Mesenchymal stem cell (in vitro differentiated cells and primary cell): ENCODE measurements at regions not wholly inside any gene's neighbourhood (a gene's known extent, or its start where the extent isn't known, plus 50 kb on each side); places are given as distances from the start of the nearest gene placed in this dataset.

Source experiments
- DNase-seq: peaks from one replicate; pipeline ENCODE4 v3.0.0-alpha.2; 2013
- H2AFZ ChIP-seq: one replicate; pipeline ENCODE4 v1.6.1; 2013; ENCODE audit warnings: low read depth, mild to moderate bottlenecking, control low read depth, inconsistent platforms, low read length, moderate library complexity
- H2AK5ac ChIP-seq: 2 replicates; pipeline ENCODE4 v1.6.1; 2013; ENCODE audit warnings: low read length, moderate library complexity, mild to moderate bottlenecking, inconsistent platforms; ENCODE audit not compliant: severe bottlenecking
- H2BK120ac ChIP-seq: one replicate; pipeline ENCODE4 v1.6.1; 2013; ENCODE audit warnings: low read depth, mild to moderate bottlenecking, inconsistent platforms, low read length, moderate library complexity
- H2BK12ac ChIP-seq, 2 experiments: one replicate each; pipeline ENCODE4 v1.6.1; 2013; ENCODE audit warnings: inconsistent platforms in 2 of 2, low read length in 2 of 2, mild to moderate bottlenecking in 2 of 2, moderate library complexity in 2 of 2, control low read depth in 1 of 2
- H2BK15ac ChIP-seq: one replicate; pipeline ENCODE4 v1.6.1; 2013; ENCODE audit warnings: mild to moderate bottlenecking, low read depth, inconsistent platforms; ENCODE audit not compliant: poor library complexity, severe bottlenecking
- H2BK5ac ChIP-seq: 2 replicates; pipeline ENCODE4 v1.6.1; 2013; ENCODE audit warnings: low read depth, mild to moderate bottlenecking, low read length, control low read depth, inconsistent platforms; ENCODE audit not compliant: poor library complexity, severe bottlenecking
- H3K14ac ChIP-seq, 2 experiments: one replicate each; pipeline ENCODE4 v1.6.1; 2013; ENCODE audit warnings: inconsistent platforms in 2 of 2, low read length in 2 of 2, control low read depth in 1 of 2, mild to moderate bottlenecking in 1 of 2, moderate library complexity in 1 of 2
- H3K18ac ChIP-seq, 2 experiments: one replicate each; pipeline ENCODE4 v1.6.1; 2013; ENCODE audit warnings: inconsistent platforms in 2 of 2, low read length in 2 of 2, control low read depth in 1 of 2, low read depth in 1 of 2, mild to moderate bottlenecking in 1 of 2
- H3K23ac ChIP-seq, 2 experiments: one replicate each; pipeline ENCODE4 v1.6.1; 2013; ENCODE audit warnings: inconsistent platforms in 2 of 2, low read length in 2 of 2, mild to moderate bottlenecking in 2 of 2, moderate library complexity in 2 of 2, control low read depth in 1 of 2
- H3K27ac ChIP-seq: 2 replicates; pipeline ENCODE4 v1.5.1; 2013; ENCODE audit warnings: mild to moderate bottlenecking, moderate library complexity, low read length, control low read depth, inconsistent platforms; ENCODE audit not compliant: poor library complexity, severe bottlenecking
- H3K27me3 ChIP-seq, 2 experiments: 2 replicates each; pipeline versions ENCODE4 v1.6.1 to v1.7.0; 2013; ENCODE audit warnings: low read length in 2 of 2, mild to moderate bottlenecking in 2 of 2, moderate library complexity in 2 of 2, control low read depth in 1 of 2, inconsistent platforms in 1 of 2; ENCODE audit not compliant: control insufficient read depth in 1 of 2, insufficient read depth in 1 of 2
- H3K36me3 ChIP-seq, 2 experiments: 2 replicates each; pipeline versions ENCODE4 v1.6.1 to v1.7.0; 2013; ENCODE audit warnings: low read length in 2 of 2, control low read depth in 1 of 2, inconsistent platforms in 1 of 2, low read depth in 1 of 2, mild to moderate bottlenecking in 1 of 2; ENCODE audit not compliant: insufficient read depth in 2 of 2, control insufficient read depth in 1 of 2
- H3K4ac ChIP-seq, 2 experiments: one replicate each; pipeline ENCODE4 v1.6.1; 2013; ENCODE audit warnings: inconsistent platforms in 2 of 2, low read length in 2 of 2, mild to moderate bottlenecking in 2 of 2, moderate library complexity in 2 of 2, control low read depth in 1 of 2, low read depth in 1 of 2
- H3K4me1 ChIP-seq: 2 replicates; pipeline ENCODE4 v1.6.1; 2013; ENCODE audit warnings: low read depth, low read length, control low read depth; ENCODE audit not compliant: control insufficient read depth, insufficient read depth
- H3K4me2 ChIP-seq: 2 replicates; pipeline ENCODE4 v1.6.1; 2013; ENCODE audit warnings: low read length, mild to moderate bottlenecking, inconsistent platforms; ENCODE audit not compliant: poor library complexity, severe bottlenecking
- H3K4me3 ChIP-seq, 2 experiments: 2 replicates each; pipeline versions ENCODE4 v1.5.1 to v1.7.0; 2013; ENCODE audit warnings: low read length in 2 of 2, mild to moderate bottlenecking in 2 of 2, control low read depth in 1 of 2, low read depth in 1 of 2; ENCODE audit not compliant: insufficient read depth in 1 of 2
- H3K79me1 ChIP-seq: replicated peaks from 2 replicates; pipeline ENCODE4 v1.6.1; 2013; ENCODE audit warnings: mild to moderate bottlenecking, control low read depth, low read length, inconsistent platforms; ENCODE audit not compliant: poor library complexity, severe bottlenecking
- H3K9ac ChIP-seq: 2 replicates; pipeline ENCODE4 v1.7.0; 2013; ENCODE audit warnings: mild to moderate bottlenecking, low read length, moderate library complexity
- H3K9me3 ChIP-seq: 2 replicates; pipeline ENCODE4 v1.7.0; 2013; ENCODE audit warnings: mild to moderate bottlenecking, low read length; ENCODE audit not compliant: control insufficient read depth
- H4K8ac ChIP-seq: one replicate; pipeline ENCODE4 v1.6.1; 2013; ENCODE audit warnings: inconsistent platforms, mild to moderate bottlenecking, low read length, moderate library complexity
- H4K91ac ChIP-seq: one replicate; pipeline ENCODE4 v1.6.1; 2013; ENCODE audit warnings: mild to moderate bottlenecking, low read length, inconsistent platforms
- WGBS: methylation state at CpG from one replicate; pipeline ENCODE4 v1.1.7; 2013; ENCODE audit warnings: mixed read lengths; 5-methylcytosine and 5-hydroxymethylcytosine counted together

GRCh38 chrX:124829930-124830329 is 483.6 kb downstream of the SH2D1A start:
- H3K9me3 ChIP-seq, result no peaks in the 10 kb centered on the region
- H2BK15ac ChIP-seq, result no peak overlapping the region
- no peak overlapping the region for H3K27ac ChIP-seq
- no peaks in the 10 kb centered on the region for H3K36me3 ChIP-seq
- H3K27me3 ChIP-seq, result no peaks in the 10 kb centered on the region
- H3K4ac ChIP-seq, result no peak overlapping the region
- no peak overlapping the region for H3K4me2 ChIP-seq
- no peak overlapping the region for H2BK5ac ChIP-seq
- no peak for DNase-seq
- H3K4me1 ChIP-seq, result no peaks in the 10 kb centered on the region
- H2AK5ac ChIP-seq, result no peak overlapping the region
- H3K14ac ChIP-seq, result no peak overlapping the region
- no peak overlapping the region for H3K23ac ChIP-seq
- H3K18ac ChIP-seq, result no peak overlapping the region
- H3K9ac ChIP-seq, result no peak overlapping the region
- H2AFZ ChIP-seq, result no peak overlapping the region
- H2BK120ac ChIP-seq, result no peak overlapping the region
- no peak overlapping the region for H2BK12ac ChIP-seq
- no peak overlapping the region for H3K4me3 ChIP-seq
- no peak overlapping the region for H4K91ac ChIP-seq
- H4K8ac ChIP-seq, result no peak overlapping the region
- WGBS, result 79% methylated on average over 5 of the region's 5 CpGs
- no peaks in the 10 kb centered on the region for H3K79me1 ChIP-seq

- Histone ChIP-seq H2BK12ac (no peak overlapping the region), H3K23ac (no peak overlapping the region), H3K79me1 (no peaks in the 10 kb centered on the region), H2AK5ac (no peak overlapping the region), H4K8ac (no peak overlapping the region), H2BK5ac (no peak overlapping the region), H3K9me3 (no peaks in the 10 kb centered on the region), H2BK120ac (no peak overlapping the region), H3K4me3 (no peak overlapping the region), H3K27ac (no peak overlapping the region), H3K36me3 (no peaks in the 10 kb centered on the region), H3K4ac (no peak overlapping the region), H2BK15ac (no peak overlapping the region), H3K4me2 (no peak overlapping the region), H3K4me1 (no peaks in the 10 kb centered on the region), H3K14ac (no peak overlapping the region), H2AFZ (no peak overlapping the region), H3K27me3 (no peaks in the 10 kb centered on the region), H4K91ac (no peak overlapping the region), H3K9ac (no peak overlapping the region), H3K18ac (no peak overlapping the region)
- WGBS, result 86% methylated on average over 1 of the region's 3 CpGs
- DNase-seq, result no peak
Observed at GRCh38 chrX:124836786-124837185, 482.9 kb upstream of the TEX13C start.

GRCh38 chrX:124842205-124842604 is 477.5 kb upstream of the TEX13C start:
- H3K4ac ChIP-seq, result no peak overlapping the region
- H3K79me1 ChIP-seq, result no peaks in the 10 kb centered on the region
- H2BK12ac ChIP-seq, result no peak overlapping the region
- no peaks in the 10 kb centered on the region for H3K36me3 ChIP-seq
- H3K23ac ChIP-seq, result no peak overlapping the region
- H2BK120ac ChIP-seq, result no peak overlapping the region
- no peak overlapping the region for H3K4me3 ChIP-seq
- H3K27me3 ChIP-seq, result no peaks in the 10 kb centered on the region
- no peak overlapping the region for H2BK5ac ChIP-seq
- H2AK5ac ChIP-seq, result no peak overlapping the region
- H4K91ac ChIP-seq, result no peak overlapping the region
- H2AFZ ChIP-seq, result no peak overlapping the region
- H4K8ac ChIP-seq, result no peak overlapping the region
- no peak overlapping the region for H3K27ac ChIP-seq
- H3K18ac ChIP-seq, result no peak overlapping the region
- no peak for DNase-seq
- no peak overlapping the region for H3K4me2 ChIP-seq
- H3K14ac ChIP-seq, result no peak overlapping the region
- no peaks in the 10 kb centered on the region for H3K4me1 ChIP-seq
- H2BK15ac ChIP-seq, result no peak overlapping the region
- H3K9ac ChIP-seq, result no peak overlapping the region
- 75% methylated on average over 2 of the region's 2 CpGs for WGBS
- no peaks in the 10 kb centered on the region for H3K9me3 ChIP-seq

- H3K18ac ChIP-seq, result no peak overlapping the region
- no peak overlapping the region for H2AK5ac ChIP-seq
- H3K4me1 ChIP-seq, result no peaks in the 10 kb centered on the region
- no peaks in the 10 kb centered on the region for H3K9me3 ChIP-seq
- no peaks in the 10 kb centered on the region for H3K36me3 ChIP-seq
- no peak for DNase-seq
- H4K91ac ChIP-seq, result no peak overlapping the region
- peak overlapping the region; percentile 21 for H3K9ac ChIP-seq
- no peak overlapping the region for H3K4ac ChIP-seq
- no peak overlapping the region for H2BK15ac ChIP-seq
- H2BK12ac ChIP-seq, result no peak overlapping the region
- no peak overlapping the region for H3K27ac ChIP-seq
- no peaks in the 10 kb centered on the region for H3K27me3 ChIP-seq
- no peak overlapping the region for H3K23ac ChIP-seq
- no peaks in the 10 kb centered on the region for H3K79me1 ChIP-seq
- 61% methylated on average over 2 of the region's 5 CpGs for WGBS
- H2BK120ac ChIP-seq, result no peak overlapping the region
- H3K4me2 ChIP-seq, result no peak overlapping the region
- H2BK5ac ChIP-seq, result no peak overlapping the region
- no peak overlapping the region for H3K14ac ChIP-seq
- H2AFZ ChIP-seq, result no peak overlapping the region
- no peak overlapping the region for H4K8ac ChIP-seq
- H3K4me3 ChIP-seq, result no peak overlapping the region
Observed at GRCh38 chrX:124860736-124861135, 458.9 kb upstream of the TEX13C start.
